ENCODE measurements at regions not wholly inside any gene's neighbourhood (a gene's known extent, or its start where the extent isn't known, plus 50 kb on each side); places are given as distances from the start of the nearest gene placed in this dataset.

- ATAC-seq (no peak), DNase-seq (no peak)
- Histone ChIP-seq H3K4me3 (no peak overlapping the region), H3K9me3 (no peaks in the 10 kb centered on the region), H3K4me1 (ENCODE audit: low read depth) (no peaks in the 10 kb centered on the region), H3K36me3 (ENCODE audit: low read depth) (no peaks in the 10 kb centered on the region)
- intact Hi-C loops (cut with DNase I, micrococcal nuclease), result no loop called here
- TF ChIP-seq, protein P1, sequence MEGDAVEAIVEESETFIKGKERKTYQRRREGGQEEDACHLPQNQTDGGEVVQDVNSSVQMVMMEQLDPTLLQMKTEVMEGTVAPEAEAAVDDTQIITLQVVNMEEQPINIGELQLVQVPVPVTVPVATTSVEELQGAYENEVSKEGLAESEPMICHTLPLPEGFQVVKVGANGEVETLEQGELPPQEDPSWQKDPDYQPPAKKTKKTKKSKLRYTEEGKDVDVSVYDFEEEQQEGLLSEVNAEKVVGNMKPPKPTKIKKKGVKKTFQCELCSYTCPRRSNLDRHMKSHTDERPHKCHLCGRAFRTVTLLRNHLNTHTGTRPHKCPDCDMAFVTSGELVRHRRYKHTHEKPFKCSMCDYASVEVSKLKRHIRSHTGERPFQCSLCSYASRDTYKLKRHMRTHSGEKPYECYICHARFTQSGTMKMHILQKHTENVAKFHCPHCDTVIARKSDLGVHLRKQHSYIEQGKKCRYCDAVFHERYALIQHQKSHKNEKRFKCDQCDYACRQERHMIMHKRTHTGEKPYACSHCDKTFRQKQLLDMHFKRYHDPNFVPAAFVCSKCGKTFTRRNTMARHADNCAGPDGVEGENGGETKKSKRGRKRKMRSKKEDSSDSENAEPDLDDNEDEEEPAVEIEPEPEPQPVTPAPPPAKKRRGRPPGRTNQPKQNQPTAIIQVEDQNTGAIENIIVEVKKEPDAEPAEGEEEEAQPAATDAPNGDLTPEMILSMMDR (IDR thresholded peaks at IDR 0.05), result no peak
Observed at GRCh38 chr13:89880201-89880600, 1467.3 kb upstream of the MIR17HG start.

DNA sequence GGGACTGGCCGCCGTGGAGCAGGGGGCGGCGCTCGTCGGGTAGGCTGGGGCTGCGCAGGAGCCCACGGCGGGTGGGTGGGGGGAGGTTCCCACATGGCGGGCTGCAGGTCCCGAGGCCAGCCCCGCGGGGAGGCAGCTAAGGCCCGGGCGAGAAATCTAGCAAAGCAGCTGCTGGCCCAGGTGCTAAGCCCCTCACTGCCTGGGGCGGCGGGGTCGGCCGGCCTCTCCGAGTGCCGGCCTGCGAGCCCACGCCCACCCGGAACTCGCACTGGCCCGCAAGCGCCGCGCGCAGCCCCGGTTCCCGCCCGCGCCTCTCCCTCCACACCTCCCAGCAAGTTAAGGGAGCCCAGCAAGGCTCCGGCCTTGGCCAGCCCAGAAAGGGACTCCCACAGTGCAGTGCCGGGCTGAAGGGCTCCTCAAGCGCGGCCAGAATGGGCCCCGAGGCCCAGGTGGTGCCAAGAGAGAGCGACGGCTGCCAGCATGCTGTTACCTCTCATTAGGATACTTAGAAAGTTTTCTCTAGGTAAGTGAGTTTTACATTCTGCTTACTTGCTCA is 1463.5 kb upstream of the MIR17HG start:
- DNase-seq, result no peak
- intact Hi-C loops (cut with DNase I, micrococcal nuclease), result no loop called here
- no peaks in the 10 kb centered on the region for H3K36me3 ChIP-seq (ENCODE audit: low read depth)
- no peak for ATAC-seq
- no peaks in the 10 kb centered on the region for H3K4me1 ChIP-seq (ENCODE audit: low read depth)
- TF ChIP-seq, protein P1 (IDR thresholded peaks at IDR 0.05), result no peak
- no peak overlapping the region for H3K4me3 ChIP-seq
- no peaks in the 10 kb centered on the region for H3K9me3 ChIP-seq

- no peaks in the 10 kb centered on the region for H3K9me3 ChIP-seq
- TF ChIP-seq, protein P1 (IDR thresholded peaks at IDR 0.05), result no peak
- no peak for DNase-seq
- ATAC-seq, result no peak
- no peak overlapping the region for H3K4me3 ChIP-seq
- intact Hi-C loops (cut with DNase I, micrococcal nuclease), result no loop called here
- no peaks in the 10 kb centered on the region for H3K36me3 ChIP-seq (ENCODE audit: low read depth)
- no peaks in the 10 kb centered on the region for H3K4me1 ChIP-seq (ENCODE audit: low read depth)
Observed at GRCh38 chr13:89890806-89891205, 1456.7 kb upstream of the MIR17HG start.

GRCh38 chr13:89891416-89891815 is 1456.1 kb upstream of the MIR17HG start:
- TF ChIP-seq, protein P1 (IDR thresholded peaks at IDR 0.05), result no peak
- intact Hi-C loops (cut with DNase I, micrococcal nuclease), result no loop called here
- ATAC-seq (no peak), DNase-seq (no peak)
- no peaks in the 10 kb centered on the region for H3K36me3 ChIP-seq (ENCODE audit: low read depth)
- H3K9me3 ChIP-seq, result no peaks in the 10 kb centered on the region
- no peaks in the 10 kb centered on the region for H3K4me1 ChIP-seq (ENCODE audit: low read depth)
- no peak overlapping the region for H3K4me3 ChIP-seq

DNA sequence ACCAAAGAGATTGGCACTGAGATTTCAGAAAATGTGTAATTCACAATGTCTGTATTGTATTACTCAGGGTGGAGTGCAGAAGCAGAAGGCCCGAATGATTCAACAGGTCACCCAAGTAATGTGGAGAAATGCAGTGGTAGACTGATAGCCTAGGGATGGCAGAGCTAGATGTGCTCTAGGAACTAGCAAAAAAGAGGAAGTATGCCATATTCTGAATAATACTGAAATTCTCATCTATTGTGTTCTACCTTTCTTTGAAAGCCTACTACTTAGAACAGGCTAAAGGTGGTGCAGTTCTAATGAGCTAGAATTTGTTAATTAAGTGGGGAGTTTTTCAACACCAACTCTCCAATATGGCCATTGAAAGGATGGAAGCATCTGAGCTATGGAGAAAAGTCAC is 1449.8 kb upstream of the MIR17HG start:
- DNase-seq (no peak), ATAC-seq (no peak)
- H3K4me3 ChIP-seq, result no peak overlapping the region
- H3K4me1 ChIP-seq (ENCODE audit: low read depth), result no peaks in the 10 kb centered on the region
- H3K36me3 ChIP-seq (ENCODE audit: low read depth), result no peaks in the 10 kb centered on the region
- TF ChIP-seq, protein P1 (IDR thresholded peaks at IDR 0.05), result no peak
- intact Hi-C loops (cut with DNase I, micrococcal nuclease), result no loop called here
- no peaks in the 10 kb centered on the region for H3K9me3 ChIP-seq
